ENCODE measurements at regions not wholly inside any gene's neighbourhood (a gene's known extent, or its start where the extent isn't known, plus 50 kb on each side); places are given as distances from the start of the nearest gene placed in this dataset.
A peak's percentile ranks its signal among the peaks of the same experiment; 100 is the strongest.

- Histone ChIP-seq H3K27ac (ENCODE audit: insufficient read depth in 1 of 2, low read depth in 1 of 2, low read length in 2 of 2, poor library complexity in 1 of 2, severe bottlenecking in 2 of 2) (no peak overlapping the region), H3K36me3 (ENCODE audit: control insufficient read depth in 4 of 4, insufficient read depth in 4 of 4, low read length in 3 of 4) (no peaks in the 10 kb centered on the region), H3K4me1 (ENCODE audit: control extremely low read depth in 1 of 4, control insufficient read depth in 4 of 4, insufficient read depth in 4 of 4, low read length in 3 of 4) (no peaks in the 10 kb centered on the region), H3K27me3 (replicated peaks in 2 of 5; ENCODE audit: control insufficient read depth in 4 of 5, insufficient read depth in 5 of 5, low read length in 4 of 5) (no peaks in the 10 kb centered on the region), H3K9me3 (ENCODE audit: control extremely low read depth in 1 of 5, control insufficient read depth in 4 of 5, insufficient read depth in 2 of 5, low read depth in 1 of 5, low read length in 4 of 5) (peaks cover 0 to 4% (median 0%) of the 10 kb centered on the region in 5 experiments), H3K4me3 (ENCODE audit: control insufficient read depth in 1 of 7, extremely low read depth in 1 of 7, insufficient read depth in 4 of 7, low read depth in 2 of 7, low read length in 6 of 7) (no peak overlapping the region)
- no peak for DNase-seq
- ChIA-PET CTCF (no interaction called here), POLR2A (no interaction called here)
- no CpG with 5 or more reads among the region's 1 CpG for WGBS (ENCODE audit: insufficient coverage)
These were observed 88.4 kb upstream of the NALF2 start for GRCh38 chrX:69415698-69416097.

GRCh38 chrX:69412661-69413060, 91.5 kb upstream of the NALF2 start:
- peaks cover 0 to 8% (median 0%) of the 10 kb centered on the region in 5 experiments for H3K9me3 ChIP-seq (ENCODE audit: control extremely low read depth in 1 of 5, control insufficient read depth in 4 of 5, insufficient read depth in 2 of 5, low read depth in 1 of 5, low read length in 4 of 5)
- no peak for DNase-seq
- H3K4me1 ChIP-seq (ENCODE audit: control extremely low read depth in 1 of 4, control insufficient read depth in 4 of 4, insufficient read depth in 4 of 4, low read length in 3 of 4) = no peaks in the 10 kb centered on the region
- no peak overlapping the region for H3K4me3 ChIP-seq (ENCODE audit: control insufficient read depth in 1 of 7, extremely low read depth in 1 of 7, insufficient read depth in 4 of 7, low read depth in 2 of 7, low read length in 6 of 7)
- POLR2A ChIA-PET = no interaction called here
- WGBS (ENCODE audit: insufficient coverage) = 90% methylated on average over 3 of the region's 3 CpGs
- CTCF ChIA-PET = no interaction called here
- no peaks in the 10 kb centered on the region for H3K36me3 ChIP-seq (ENCODE audit: control insufficient read depth in 4 of 4, insufficient read depth in 4 of 4, low read length in 3 of 4)
- H3K27me3 ChIP-seq (replicated peaks in 2 of 5; ENCODE audit: control insufficient read depth in 4 of 5, insufficient read depth in 5 of 5, low read length in 4 of 5) = no peaks in the 10 kb centered on the region
- H3K27ac ChIP-seq (ENCODE audit: insufficient read depth in 1 of 2, low read depth in 1 of 2, low read length in 2 of 2, poor library complexity in 1 of 2, severe bottlenecking in 2 of 2) = no peak overlapping the region

GRCh38 chrX:69398881-69399280, 105.2 kb upstream of the NALF2 start:
- CTCF ChIA-PET = no interaction called here
- Histone ChIP-seq H3K4me3 (ENCODE audit: control insufficient read depth in 1 of 7, extremely low read depth in 1 of 7, insufficient read depth in 4 of 7, low read depth in 2 of 7, low read length in 6 of 7) (no peak overlapping the region), H3K4me1 (ENCODE audit: control extremely low read depth in 1 of 4, control insufficient read depth in 4 of 4, insufficient read depth in 4 of 4, low read length in 3 of 4) (no peaks in the 10 kb centered on the region), H3K36me3 (ENCODE audit: control insufficient read depth in 4 of 4, insufficient read depth in 4 of 4, low read length in 3 of 4) (no peaks in the 10 kb centered on the region), H3K27ac (ENCODE audit: insufficient read depth in 1 of 2, low read depth in 1 of 2, low read length in 2 of 2, poor library complexity in 1 of 2, severe bottlenecking in 2 of 2) (no peak overlapping the region), H3K9me3 (ENCODE audit: control extremely low read depth in 1 of 5, control insufficient read depth in 4 of 5, insufficient read depth in 2 of 5, low read depth in 1 of 5, low read length in 4 of 5) (no peaks in the 10 kb centered on the region), H3K27me3 (replicated peaks in 2 of 5; ENCODE audit: control insufficient read depth in 4 of 5, insufficient read depth in 5 of 5, low read length in 4 of 5) (peaks cover 0 to 2% (median 0%) of the 10 kb centered on the region in 5 experiments)
- DNase-seq = no peak
- POLR2A ChIA-PET = no interaction called here

- no peaks in the 10 kb centered on the region for H3K36me3 ChIP-seq (ENCODE audit: control insufficient read depth in 4 of 4, insufficient read depth in 4 of 4, low read length in 3 of 4)
- no peak for DNase-seq
- H3K27ac ChIP-seq (ENCODE audit: insufficient read depth in 1 of 2, low read depth in 1 of 2, low read length in 2 of 2, poor library complexity in 1 of 2, severe bottlenecking in 2 of 2) = no peak overlapping the region
- no peaks in the 10 kb centered on the region for H3K4me1 ChIP-seq (ENCODE audit: control extremely low read depth in 1 of 4, control insufficient read depth in 4 of 4, insufficient read depth in 4 of 4, low read length in 3 of 4)
- POLR2A ChIA-PET = no interaction called here
- H3K27me3 ChIP-seq (replicated peaks in 2 of 5; ENCODE audit: control insufficient read depth in 4 of 5, insufficient read depth in 5 of 5, low read length in 4 of 5) = peaks cover 0 to 4% (median 0%) of the 10 kb centered on the region in 5 experiments
- no peaks in the 10 kb centered on the region for H3K9me3 ChIP-seq (ENCODE audit: control extremely low read depth in 1 of 5, control insufficient read depth in 4 of 5, insufficient read depth in 2 of 5, low read depth in 1 of 5, low read length in 4 of 5)
- CTCF ChIA-PET = no interaction called here
- WGBS (ENCODE audit: insufficient coverage) = 56% methylated on average over 3 of the region's 4 CpGs
- H3K4me3 ChIP-seq (ENCODE audit: control insufficient read depth in 1 of 7, extremely low read depth in 1 of 7, insufficient read depth in 4 of 7, low read depth in 2 of 7, low read length in 6 of 7) = no peak overlapping the region
These were observed 107.2 kb upstream of the NALF2 start for GRCh38 chrX:69396916-69397315.

- Histone ChIP-seq H3K27me3 (replicated peaks in 2 of 5; ENCODE audit: control insufficient read depth in 4 of 5, insufficient read depth in 5 of 5, low read length in 4 of 5) (peaks cover 0 to 4% (median 0%) of the 10 kb centered on the region in 5 experiments), H3K4me3 (ENCODE audit: control insufficient read depth in 1 of 7, extremely low read depth in 1 of 7, insufficient read depth in 4 of 7, low read depth in 2 of 7, low read length in 6 of 7) (no peak overlapping the region), H3K4me1 (ENCODE audit: control extremely low read depth in 1 of 4, control insufficient read depth in 4 of 4, insufficient read depth in 4 of 4, low read length in 3 of 4) (no peaks in the 10 kb centered on the region), H3K9me3 (ENCODE audit: control extremely low read depth in 1 of 5, control insufficient read depth in 4 of 5, insufficient read depth in 2 of 5, low read depth in 1 of 5, low read length in 4 of 5) (no peaks in the 10 kb centered on the region), H3K27ac (ENCODE audit: insufficient read depth in 1 of 2, low read depth in 1 of 2, low read length in 2 of 2, poor library complexity in 1 of 2, severe bottlenecking in 2 of 2) (no peak overlapping the region), H3K36me3 (ENCODE audit: control insufficient read depth in 4 of 4, insufficient read depth in 4 of 4, low read length in 3 of 4) (no peaks in the 10 kb centered on the region)
- ChIA-PET CTCF (no interaction called here), POLR2A (no interaction called here)
- DNase-seq = no peak
- WGBS (ENCODE audit: insufficient coverage) = 50% methylated on average over 2 of the region's 4 CpGs
These were observed 108.8 kb upstream of the NALF2 start for GRCh38 chrX:69395306-69395705.

- ChIA-PET POLR2A (no interaction called here), CTCF (no interaction called here)
- no peak for DNase-seq
- Histone ChIP-seq H3K27ac (ENCODE audit: insufficient read depth in 1 of 2, low read depth in 1 of 2, low read length in 2 of 2, poor library complexity in 1 of 2, severe bottlenecking in 2 of 2) (no peak overlapping the region), H3K4me1 (ENCODE audit: control extremely low read depth in 1 of 4, control insufficient read depth in 4 of 4, insufficient read depth in 4 of 4, low read length in 3 of 4) (peaks cover 0 to 3% (median 1%) of the 10 kb centered on the region in 4 experiments), H3K27me3 (replicated peaks in 2 of 5; ENCODE audit: control insufficient read depth in 4 of 5, insufficient read depth in 5 of 5, low read length in 4 of 5) (peaks cover 0 to 15% (median 2%) of the 10 kb centered on the region in 5 experiments), H3K4me3 (ENCODE audit: control insufficient read depth in 1 of 7, extremely low read depth in 1 of 7, insufficient read depth in 4 of 7, low read depth in 2 of 7, low read length in 6 of 7) (no peak overlapping the region), H3K9me3 (ENCODE audit: control extremely low read depth in 1 of 5, control insufficient read depth in 4 of 5, insufficient read depth in 2 of 5, low read depth in 1 of 5, low read length in 4 of 5) (no peaks in the 10 kb centered on the region), H3K36me3 (ENCODE audit: control insufficient read depth in 4 of 4, insufficient read depth in 4 of 4, low read length in 3 of 4) (no peaks in the 10 kb centered on the region)
- 86% methylated on average over 5 of the region's 7 CpGs for WGBS (ENCODE audit: insufficient coverage)
These were observed 115.0 kb upstream of the NALF2 start for GRCh38 chrX:69389101-69389501.

GRCh38 chrX:69388526-69388925, 115.6 kb upstream of the NALF2 start:
- H3K27me3 ChIP-seq (replicated peaks in 2 of 5; ENCODE audit: control insufficient read depth in 4 of 5, insufficient read depth in 5 of 5, low read length in 4 of 5) = peaks cover 0 to 19% (median 2%) of the 10 kb centered on the region in 5 experiments
- POLR2A ChIA-PET = no interaction called here

More at GRCh38 chrX:69388526-69388925, 115.6 kb upstream of the NALF2 start:
- CTCF ChIA-PET = no interaction called here
- WGBS (ENCODE audit: insufficient coverage) = 17% methylated on average over 5 of the region's 5 CpGs
- Histone ChIP-seq H3K4me3 (ENCODE audit: control insufficient read depth in 1 of 7, extremely low read depth in 1 of 7, insufficient read depth in 4 of 7, low read depth in 2 of 7, low read length in 6 of 7) (no peak overlapping the region), H3K4me1 (ENCODE audit: control extremely low read depth in 1 of 4, control insufficient read depth in 4 of 4, insufficient read depth in 4 of 4, low read length in 3 of 4) (peaks cover 0 to 3% (median 1%) of the 10 kb centered on the region in 4 experiments), H3K36me3 (ENCODE audit: control insufficient read depth in 4 of 4, insufficient read depth in 4 of 4, low read length in 3 of 4) (no peaks in the 10 kb centered on the region), H3K9me3 (ENCODE audit: control extremely low read depth in 1 of 5, control insufficient read depth in 4 of 5, insufficient read depth in 2 of 5, low read depth in 1 of 5, low read length in 4 of 5) (no peaks in the 10 kb centered on the region), H3K27ac (ENCODE audit: insufficient read depth in 1 of 2, low read depth in 1 of 2, low read length in 2 of 2, poor library complexity in 1 of 2, severe bottlenecking in 2 of 2) (no peak overlapping the region)
- DNase-seq = peak; percentile 7 to 62 (median 40)
